Keratinocyte (primary cell): ENCODE measurements at regions not wholly inside any gene's neighbourhood (a gene's known extent, or its start where the extent isn't known, plus 50 kb on each side); places are given as distances from the start of the nearest gene placed in this dataset.

Experiments used
- DNase-seq: peaks from one replicate; pipeline ENCODE4 v3.0.0-alpha.2; 2011; ENCODE audit warnings: low read depth, missing footprints, low spot score
- FAIRE-seq: peaks from 2 replicates; lab custom pipeline; 2011; peaks lifted over from hg19 to GRCh38; lab: Jason Lieb, UNC
- H2AFZ ChIP-seq: 2 replicates; pipeline ENCODE4 v1.6.0; 2012; ENCODE audit warnings: low read length, control low read depth, inconsistent platforms; ENCODE audit not compliant: control insufficient read depth
- H3K27ac ChIP-seq: 2 replicates; pipeline ENCODE4 v1.5.1; 2011; ENCODE audit warnings: low read length; ENCODE audit not compliant: control insufficient read depth, insufficient read depth
- H3K27me3 ChIP-seq: 3 replicates; pipeline ENCODE4 v1.6.0; 2011; ENCODE audit warnings: low read length; ENCODE audit not compliant: control insufficient read depth, insufficient read depth; ENCODE audit errors: extremely low read depth
- H3K36me3 ChIP-seq, 2 experiments: 2 replicates in 1 of 2; 3 replicates in 1 of 2; pipeline ENCODE4 v1.5.1; 2011; ENCODE audit warnings: low read length in 2 of 2, mild to moderate bottlenecking in 1 of 2; ENCODE audit not compliant: control insufficient read depth in 2 of 2, insufficient read depth in 2 of 2; ENCODE audit errors: extremely low read depth in 1 of 2
- H3K4me1 ChIP-seq: 3 replicates; pipeline ENCODE4 v1.5.1; 2011; ENCODE audit warnings: low read length; ENCODE audit not compliant: control insufficient read depth, insufficient read depth; ENCODE audit errors: extremely low read depth
- H3K4me2 ChIP-seq: 3 replicates; pipeline ENCODE4 v1.6.0; 2011; ENCODE audit warnings: low read depth, low read length; ENCODE audit not compliant: control insufficient read depth, insufficient read depth; ENCODE audit errors: extremely low read depth
- H3K4me3 ChIP-seq, 3 experiments: fragments of 200-600 bp in 1 of 3; sonication (generic) in 1 of 3; 2 replicates in 2 of 3; 3 replicates in 1 of 3; pipeline ENCODE4 v1.5.1; 2011 to 2016; ENCODE audit warnings: low read length in 3 of 3, mild to moderate bottlenecking in 3 of 3, control low read depth in 2 of 3, inconsistent platforms in 1 of 3, low read depth in 1 of 3, mixed read lengths in 1 of 3, mixed run types in 1 of 3, moderate library complexity in 1 of 3; ENCODE audit not compliant: control insufficient read depth in 2 of 3, insufficient read depth in 2 of 3; ENCODE audit errors: extremely low read depth in 1 of 3
- H3K79me2 ChIP-seq: 2 replicates; pipeline ENCODE4 v1.6.0; 2012; ENCODE audit warnings: low read length; ENCODE audit not compliant: control insufficient read depth, insufficient read depth
- H3K9ac ChIP-seq: 3 replicates; pipeline ENCODE4 v1.6.0; 2011; ENCODE audit warnings: low read length; ENCODE audit not compliant: control insufficient read depth, insufficient read depth; ENCODE audit errors: extremely low read depth
- H3K9me1 ChIP-seq: 3 replicates; pipeline ENCODE4 v1.6.0; 2011; ENCODE audit warnings: low read length; ENCODE audit not compliant: control insufficient read depth, insufficient read depth; ENCODE audit errors: extremely low read depth
- H3K9me3 ChIP-seq: 2 replicates; pipeline ENCODE4 v1.5.1; 2012; ENCODE audit warnings: low read depth, low read length; ENCODE audit not compliant: control insufficient read depth
- H4K20me1 ChIP-seq: 3 replicates; pipeline ENCODE4 v1.6.0; 2011; ENCODE audit warnings: low read length; ENCODE audit not compliant: control insufficient read depth, insufficient read depth; ENCODE audit errors: extremely low read depth
- CTCF ChIP-seq, 3 experiments: IDR thresholded peaks in 1 of 3; conservative IDR thresholded peaks in 1 of 3; optimal IDR thresholded peaks in 1 of 3; 2 replicates in 2 of 3; 3 replicates in 1 of 3; pipeline versions ENCODE3 to v1.5.1; 2011; ENCODE audit warnings: low read length in 3 of 3, mild to moderate bottlenecking in 3 of 3, moderate library complexity in 2 of 3, control low read depth in 1 of 3, inconsistent platforms in 1 of 3; ENCODE audit not compliant: insufficient read depth in 2 of 3; ENCODE audit errors: extremely low read depth in 1 of 3
- EZH2 ChIP-seq: IDR thresholded peaks from one replicate; pipeline ENCODE4 v1.6.1; 2012; ENCODE audit warnings: inconsistent platforms, mild to moderate bottlenecking, low read length, moderate library complexity
- dilution Hi-C: fragments of 300-500 bp; cut with MboI; formaldehyde crosslinking; loops from one replicate; pipeline ENCODE4 v1.7.0; 2020; ENCODE audit warnings: low sequenced_read_pairs; ENCODE audit not compliant: extremely low pct_ligation_motif_present

GRCh38 chr1:42006093-42006492, 87.4 kb upstream of the HIVEP3 start:
- no peak overlapping the region for H3K9ac ChIP-seq
- no peak overlapping the region for H3K4me3 ChIP-seq
- H3K27ac ChIP-seq = no peak overlapping the region
- no peaks in the 10 kb centered on the region for H3K36me3 ChIP-seq
- no peaks in the 10 kb centered on the region for H3K4me1 ChIP-seq
- H3K27me3 ChIP-seq = no peaks in the 10 kb centered on the region
- H3K79me2 ChIP-seq = no peaks in the 10 kb centered on the region
- no peak for DNase-seq
- dilution Hi-C loops = no loop called here
- H3K9me1 ChIP-seq = no peaks in the 10 kb centered on the region
- no peaks in the 10 kb centered on the region for H4K20me1 ChIP-seq
- no peaks in the 10 kb centered on the region for H3K9me3 ChIP-seq
- no peak for FAIRE-seq
- H3K4me2 ChIP-seq = no peak overlapping the region
- H2AFZ ChIP-seq = no peak overlapping the region
- TF ChIP-seq CTCF (optimal IDR thresholded peaks at IDR 0.05 in 1 of 3, IDR thresholded peaks at IDR 0.05 in 1 of 3, conservative IDR thresholded peaks at IDR 0.05 in 1 of 3; ENCODE audit: extremely low read depth in 1 of 3, insufficient read depth in 2 of 3, low read length in 3 of 3) (no peak), EZH2 (no peak)

GRCh38 chr1:42005530-42005929, 86.8 kb upstream of the HIVEP3 start:
- no peaks in the 10 kb centered on the region for H3K79me2 ChIP-seq
- DNase-seq = no peak
- no peak overlapping the region for H3K27ac ChIP-seq
- H3K9me3 ChIP-seq = no peaks in the 10 kb centered on the region
- H3K9me1 ChIP-seq = no peaks in the 10 kb centered on the region
- TF ChIP-seq CTCF (optimal IDR thresholded peaks at IDR 0.05 in 1 of 3, IDR thresholded peaks at IDR 0.05 in 1 of 3, conservative IDR thresholded peaks at IDR 0.05 in 1 of 3; ENCODE audit: extremely low read depth in 1 of 3, insufficient read depth in 2 of 3, low read length in 3 of 3) = no peak
- TF ChIP-seq EZH2 = no peak
- H2AFZ ChIP-seq = no peak overlapping the region
- H3K4me3 ChIP-seq = no peak overlapping the region
- no peaks in the 10 kb centered on the region for H3K4me1 ChIP-seq
- FAIRE-seq = no peak
- no peaks in the 10 kb centered on the region for H4K20me1 ChIP-seq
- H3K4me2 ChIP-seq = no peak overlapping the region
- H3K36me3 ChIP-seq = no peaks in the 10 kb centered on the region
- dilution Hi-C loops = no loop called here
- no peaks in the 10 kb centered on the region for H3K27me3 ChIP-seq
- no peak overlapping the region for H3K9ac ChIP-seq
